ENCODE measurements at regions not wholly inside any gene's neighbourhood (a gene's known extent, or its start where the extent isn't known, plus 50 kb on each side); places are given as distances from the start of the nearest gene placed in this dataset.

- DNase-seq (ENCODE audit: low read depth in 2 of 2) = no peak
Observed at GRCh38 chr5:31098811-31099210, 94.7 kb upstream of the CDH6 start.

GRCh38 chr5:31097851-31098250 lies 95.6 kb upstream of the CDH6 start:
- no peak for DNase-seq (ENCODE audit: low read depth in 2 of 2)

DNA sequence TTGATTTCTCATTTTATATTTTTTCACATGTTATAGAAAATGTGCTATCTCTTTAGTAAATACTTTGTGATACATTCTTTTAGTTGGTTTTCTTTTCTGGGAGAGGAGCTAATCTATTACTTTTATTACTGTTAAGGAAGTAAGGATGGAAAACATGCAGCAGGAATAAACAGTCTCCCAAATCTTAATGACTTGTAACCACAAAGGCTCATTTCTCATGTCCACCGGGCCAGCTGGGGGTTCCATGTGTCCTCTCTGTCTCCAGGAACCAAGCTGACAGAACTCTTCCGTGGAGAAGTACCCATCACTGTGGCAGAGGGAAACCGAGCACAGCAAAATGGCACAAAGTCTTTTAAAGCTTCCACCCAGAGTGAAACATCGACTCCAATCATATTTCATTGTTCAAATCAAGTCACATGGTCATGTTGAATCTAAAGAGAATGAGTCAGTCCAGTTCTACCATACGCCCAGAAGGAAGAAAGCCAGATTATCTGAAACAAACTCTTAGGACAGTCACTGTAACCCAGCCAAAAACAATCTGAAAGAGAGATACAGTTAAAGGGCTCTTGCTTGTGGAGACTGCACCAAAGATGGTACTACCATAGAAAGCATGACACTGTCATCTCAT lies 97.1 kb upstream of the CDH6 start:
- DNase-seq (ENCODE audit: low read depth in 2 of 2) = no peak

DNA sequence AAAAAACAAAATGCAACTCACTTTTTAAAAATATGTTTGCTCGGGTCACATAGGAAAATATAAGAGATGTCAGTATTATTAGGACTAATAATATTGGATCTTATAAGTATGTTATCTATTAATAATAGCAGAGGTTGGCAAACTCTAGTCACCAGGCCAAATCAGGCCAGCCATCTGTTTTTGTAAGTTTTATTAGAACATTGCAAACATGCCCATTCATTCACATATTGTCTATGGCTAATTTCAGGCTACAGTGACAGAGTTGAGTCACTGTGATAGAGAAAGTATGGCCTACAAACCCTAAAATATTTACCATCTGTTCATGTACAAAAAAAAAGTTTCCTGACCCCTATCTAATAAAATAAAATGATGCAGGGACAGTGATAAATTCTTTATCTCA lies 97.7 kb upstream of the CDH6 start:
- DNase-seq (ENCODE audit: low read depth in 2 of 2) = no peak

DNA sequence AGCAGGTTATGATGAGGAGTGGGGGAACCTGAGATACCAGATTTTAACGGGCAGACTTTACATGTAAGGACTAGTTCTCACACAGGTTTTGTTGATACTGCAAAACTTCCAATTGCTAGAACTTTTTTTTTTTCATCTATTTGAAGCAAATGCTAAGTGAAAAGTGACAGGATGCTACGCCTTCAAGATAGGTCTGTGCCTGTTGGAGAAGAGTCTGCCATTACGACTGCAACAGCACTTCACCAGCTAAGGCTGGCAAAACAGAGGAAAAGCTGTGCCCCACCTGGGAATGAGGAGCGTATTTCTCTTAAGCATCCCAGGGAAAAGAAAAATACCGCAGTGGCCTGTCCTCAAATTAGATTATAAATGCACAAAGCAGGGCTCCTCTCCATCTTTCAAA lies 102.0 kb upstream of the CDH6 start:
- DNase-seq (ENCODE audit: low read depth in 2 of 2) = no peak

DNA sequence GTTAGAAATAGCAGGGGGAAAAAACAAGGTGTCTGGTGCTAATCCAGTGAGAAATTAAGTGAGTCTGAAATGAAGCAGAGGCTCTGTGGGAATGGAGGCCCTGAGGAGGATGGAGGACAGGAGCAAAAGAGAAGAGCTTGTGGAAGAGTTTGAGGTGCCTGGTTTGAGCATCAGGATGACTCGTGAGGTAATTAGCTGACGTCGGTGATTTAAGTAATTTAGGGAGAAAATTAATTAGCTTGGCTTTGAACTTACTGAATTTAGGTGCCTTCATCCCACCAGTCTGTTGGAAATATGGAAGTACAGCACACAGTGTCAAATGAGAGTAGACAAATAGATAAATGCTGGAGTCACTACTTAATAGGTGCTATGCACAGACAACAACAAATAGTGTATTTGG lies 103.0 kb upstream of the CDH6 start:
- no peak for DNase-seq (ENCODE audit: low read depth in 2 of 2)

DNA sequence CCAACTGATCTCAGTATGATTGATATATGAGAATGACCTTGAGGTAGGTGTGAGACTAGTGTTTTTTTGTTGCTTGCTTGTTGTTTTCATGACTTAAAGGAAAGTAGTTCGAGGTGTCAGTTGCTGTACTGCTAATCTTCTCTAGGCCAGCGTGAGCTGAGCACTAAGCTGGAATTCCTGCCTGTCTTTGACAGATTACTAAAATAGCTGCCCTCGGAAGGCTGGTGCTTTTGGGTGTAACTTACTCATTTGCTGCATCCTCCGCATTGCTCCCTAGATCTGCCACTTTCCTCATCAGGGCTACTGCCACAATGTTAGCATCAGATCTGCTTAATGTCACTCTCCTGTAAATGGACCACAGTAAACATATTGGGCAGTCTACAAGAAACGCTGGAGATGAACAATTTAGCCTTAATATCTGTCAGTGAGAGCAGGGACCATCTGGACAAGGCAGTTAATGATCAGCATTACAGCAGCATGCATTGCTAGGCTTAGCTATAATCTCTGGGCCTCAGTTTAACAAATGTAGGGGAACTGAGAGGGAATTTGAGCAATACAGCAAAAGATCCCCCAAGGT lies 106.6 kb upstream of the CDH6 start:
- no peak for DNase-seq (ENCODE audit: low read depth in 2 of 2)

GRCh38 chr5:31084871-31085270 lies 108.6 kb upstream of the CDH6 start:
- no peak for DNase-seq (ENCODE audit: low read depth in 2 of 2)

DNA sequence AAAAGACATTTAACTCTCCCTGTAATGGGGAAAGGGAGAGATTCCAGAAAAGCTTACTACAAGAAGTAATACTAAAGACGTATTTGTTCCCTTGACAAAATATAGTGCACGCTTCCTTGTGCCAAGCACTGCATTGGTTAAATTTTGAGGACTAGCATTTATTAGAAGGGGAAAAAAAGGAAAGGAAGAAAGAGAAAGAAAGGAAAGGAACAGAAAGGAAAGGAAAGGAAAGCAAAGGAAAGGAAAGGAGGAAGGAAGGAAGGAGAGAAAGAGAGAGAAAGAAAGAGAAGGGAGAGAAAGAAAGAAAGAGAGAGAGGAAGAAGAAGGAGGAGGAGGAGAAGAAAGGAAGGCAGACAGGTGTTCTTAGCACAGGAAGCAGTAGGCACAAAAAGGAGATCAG lies 110.1 kb upstream of the CDH6 start:
- no peak for DNase-seq (ENCODE audit: low read depth in 2 of 2)

DNA sequence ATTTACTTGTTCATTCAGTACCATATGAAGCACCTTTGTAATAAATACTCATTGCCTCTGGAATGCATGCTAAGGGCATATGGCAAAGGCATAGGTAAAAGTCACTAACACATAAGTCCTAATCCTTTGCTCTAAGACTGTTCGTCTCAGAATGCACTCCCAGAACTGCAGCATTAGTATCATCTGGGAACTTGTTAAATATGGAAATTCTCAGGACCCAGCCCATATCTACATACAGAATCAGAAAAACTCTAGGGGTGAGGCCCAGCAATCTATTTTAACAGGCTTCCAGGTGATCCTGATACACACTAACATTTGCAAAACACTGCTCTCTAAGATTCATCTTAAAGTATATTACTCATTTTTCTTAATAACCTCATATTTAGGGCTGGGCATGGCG lies 113.8 kb upstream of the CDH6 start:
- DNase-seq (ENCODE audit: low read depth in 2 of 2) = no peak

DNA sequence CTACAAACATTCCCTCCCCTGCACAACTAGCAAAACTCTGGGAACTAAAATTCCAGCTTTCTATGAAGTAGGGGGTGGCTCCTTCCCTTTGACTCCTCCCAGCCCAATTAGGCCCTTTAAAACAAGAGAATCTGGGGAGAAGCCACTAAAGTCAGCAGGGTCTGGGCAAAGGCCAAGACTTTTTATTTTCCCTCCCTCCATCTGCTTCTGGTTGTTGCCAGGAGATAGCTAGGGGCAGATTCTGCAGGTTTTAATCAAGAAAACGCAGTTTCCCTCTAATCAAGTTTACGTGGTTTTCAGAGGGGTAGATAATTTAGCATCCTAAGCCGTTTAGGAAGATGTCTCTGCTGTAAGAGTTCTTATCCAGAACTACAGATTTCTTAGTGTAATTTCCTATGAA lies 114.5 kb upstream of the CDH6 start:
- DNase-seq (ENCODE audit: low read depth in 2 of 2) = no peak

DNA sequence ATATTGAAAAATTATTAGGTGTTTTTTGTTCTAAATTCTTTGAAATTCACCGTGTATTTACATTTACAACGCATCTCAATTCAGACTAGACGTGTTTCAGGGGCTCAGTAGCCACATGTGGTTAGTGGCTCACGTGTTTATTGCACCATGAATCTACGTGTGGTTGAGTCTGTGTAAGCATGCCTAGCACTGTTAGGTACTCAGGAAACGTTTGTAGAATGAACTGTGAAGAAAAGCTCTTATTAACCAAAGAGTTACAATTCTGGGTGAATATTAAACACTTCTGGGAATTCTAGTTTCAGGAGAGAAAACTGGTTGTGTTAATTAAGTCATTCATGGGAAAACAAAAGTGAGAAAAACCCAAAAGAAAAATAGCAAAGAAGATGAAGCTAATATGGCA lies 117.5 kb upstream of the CDH6 start:
- DNase-seq (ENCODE audit: low read depth in 2 of 2) = no peak

- DNase-seq (ENCODE audit: low read depth in 2 of 2) = no peak
Observed at GRCh38 chr5:31068287-31068686, 125.2 kb upstream of the CDH6 start.

DNA sequence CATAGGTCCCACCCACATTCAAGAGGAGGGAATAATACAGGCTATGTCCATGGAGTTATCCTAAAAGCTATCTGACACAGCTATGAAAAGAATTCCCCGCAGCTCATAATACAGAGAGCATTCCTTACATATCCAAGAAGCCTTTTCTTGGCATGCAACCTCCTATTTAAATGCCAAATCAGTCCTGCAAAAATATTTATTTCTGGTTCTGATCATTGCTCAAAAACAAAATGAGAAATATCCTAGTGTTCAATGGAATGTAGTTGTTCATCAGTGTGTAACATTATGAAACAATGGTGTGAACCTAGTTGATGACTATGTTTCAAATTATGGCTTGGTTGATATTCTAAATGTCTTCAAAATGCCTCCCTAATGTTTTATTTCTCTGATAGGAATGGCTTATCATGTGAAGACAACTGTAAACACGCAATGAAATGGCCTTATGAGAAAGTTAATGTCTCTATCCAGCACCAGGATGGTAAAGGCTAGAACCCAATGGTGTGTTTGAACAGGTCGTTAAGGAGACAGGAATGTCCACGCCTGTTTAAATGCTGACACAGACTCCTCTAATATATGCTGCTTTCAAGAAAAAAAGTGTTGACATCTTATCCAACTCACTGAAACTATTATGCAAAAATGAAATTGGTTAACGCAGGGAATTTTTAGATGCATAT lies 126.7 kb upstream of the CDH6 start:
- DNase-seq (ENCODE audit: low read depth in 2 of 2) = peak; percentile 17 to 19

DNA sequence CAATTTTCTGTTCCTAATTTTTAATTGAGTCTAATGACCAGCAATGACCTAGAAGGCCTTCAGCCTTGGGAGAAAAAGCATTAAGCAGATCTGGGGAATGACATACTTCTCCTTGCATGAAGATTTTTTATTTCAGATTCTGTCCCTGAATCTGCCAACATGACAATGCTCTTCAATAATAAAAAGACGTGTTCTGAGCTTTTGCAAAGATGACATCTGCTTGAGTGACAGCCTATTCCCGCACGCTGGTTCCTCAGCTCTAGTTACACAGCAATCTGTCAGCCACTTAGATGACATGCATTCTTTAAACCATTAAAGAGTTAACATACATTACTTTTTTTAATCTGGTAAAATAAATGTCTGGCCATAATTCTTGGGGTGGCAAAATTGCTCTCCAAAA lies 129.3 kb upstream of the CDH6 start:
- no peak for DNase-seq (ENCODE audit: low read depth in 2 of 2)

DNA sequence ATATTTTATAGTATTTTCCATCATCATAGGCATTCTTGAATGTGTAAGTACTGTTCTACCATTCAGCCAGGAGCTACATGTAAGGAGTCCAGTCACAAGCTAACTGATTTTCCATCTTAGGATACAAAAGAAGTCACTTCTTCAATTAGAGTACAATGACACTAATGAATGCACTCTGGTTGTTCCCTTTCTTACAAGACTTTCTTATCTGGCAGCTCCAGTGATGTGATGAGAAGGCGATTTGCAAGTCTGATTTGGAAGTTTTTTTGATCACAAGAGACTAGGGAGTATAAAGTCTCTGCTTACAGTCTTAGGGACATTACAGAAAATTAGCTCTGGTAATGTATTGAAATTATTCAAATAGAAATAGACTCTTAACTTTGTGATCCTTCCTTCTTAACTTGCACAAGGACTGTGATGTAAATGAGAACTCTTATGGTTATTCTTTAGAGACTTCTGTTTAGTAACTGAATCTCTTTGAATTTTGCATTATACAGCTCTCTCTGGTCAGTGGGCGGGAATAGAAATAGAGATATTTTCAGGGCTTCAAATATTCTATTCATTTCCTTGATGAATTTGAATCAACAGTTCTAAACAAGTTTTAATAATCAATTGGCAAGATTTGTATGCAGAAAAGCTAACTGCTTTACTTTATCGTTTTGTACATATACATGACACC lies 130.4 kb upstream of the CDH6 start:
- no peak for DNase-seq (ENCODE audit: low read depth in 2 of 2)

DNA sequence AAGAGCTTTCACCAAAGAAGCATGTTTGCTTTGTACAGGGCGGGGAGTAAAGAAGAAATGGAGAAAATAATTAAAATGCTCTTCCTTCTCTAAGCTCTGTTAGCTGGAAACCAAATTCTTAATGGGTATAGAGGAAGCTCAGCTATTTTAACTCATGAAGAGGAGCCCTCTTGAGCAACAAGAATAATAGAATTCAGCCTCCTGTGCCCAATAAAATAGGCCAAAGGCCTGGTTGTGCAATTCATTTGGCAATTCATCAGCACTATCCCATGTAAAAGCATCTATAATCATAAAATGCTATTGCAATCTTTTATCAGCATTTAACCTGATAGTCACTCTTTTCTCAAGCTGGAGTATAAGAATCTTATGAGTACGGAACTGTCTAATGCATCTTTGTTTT lies 133.6 kb upstream of the CDH6 start:
- DNase-seq (ENCODE audit: low read depth in 2 of 2) = no peak

GRCh38 chr5:31054453-31054852 lies 139.0 kb upstream of the CDH6 start:
- no peak for DNase-seq (ENCODE audit: low read depth in 2 of 2)

- DNase-seq (ENCODE audit: low read depth in 2 of 2) = no peak
Observed at GRCh38 chr5:31052937-31053658, 140.4 kb upstream of the CDH6 start.

DNA sequence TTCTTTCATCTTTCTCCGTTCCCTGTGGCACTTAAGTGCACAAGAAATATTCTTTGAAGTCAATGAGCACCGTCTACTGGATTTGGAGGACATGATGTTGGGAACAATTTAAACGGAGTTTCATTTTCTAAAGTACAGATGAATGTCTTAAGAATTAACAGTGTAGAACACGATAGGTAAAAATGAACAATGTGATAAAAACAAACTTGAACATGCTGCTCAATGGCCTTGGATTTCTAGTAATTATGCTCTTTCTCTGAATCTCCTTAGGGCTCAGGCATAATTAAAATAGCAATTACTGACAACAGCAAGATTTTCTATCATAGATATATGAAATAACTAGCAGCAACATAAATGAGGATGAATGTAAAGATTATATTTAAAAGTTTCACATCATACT lies 142.2 kb upstream of the CDH6 start:
- DNase-seq (ENCODE audit: low read depth in 2 of 2) = no peak

DNA sequence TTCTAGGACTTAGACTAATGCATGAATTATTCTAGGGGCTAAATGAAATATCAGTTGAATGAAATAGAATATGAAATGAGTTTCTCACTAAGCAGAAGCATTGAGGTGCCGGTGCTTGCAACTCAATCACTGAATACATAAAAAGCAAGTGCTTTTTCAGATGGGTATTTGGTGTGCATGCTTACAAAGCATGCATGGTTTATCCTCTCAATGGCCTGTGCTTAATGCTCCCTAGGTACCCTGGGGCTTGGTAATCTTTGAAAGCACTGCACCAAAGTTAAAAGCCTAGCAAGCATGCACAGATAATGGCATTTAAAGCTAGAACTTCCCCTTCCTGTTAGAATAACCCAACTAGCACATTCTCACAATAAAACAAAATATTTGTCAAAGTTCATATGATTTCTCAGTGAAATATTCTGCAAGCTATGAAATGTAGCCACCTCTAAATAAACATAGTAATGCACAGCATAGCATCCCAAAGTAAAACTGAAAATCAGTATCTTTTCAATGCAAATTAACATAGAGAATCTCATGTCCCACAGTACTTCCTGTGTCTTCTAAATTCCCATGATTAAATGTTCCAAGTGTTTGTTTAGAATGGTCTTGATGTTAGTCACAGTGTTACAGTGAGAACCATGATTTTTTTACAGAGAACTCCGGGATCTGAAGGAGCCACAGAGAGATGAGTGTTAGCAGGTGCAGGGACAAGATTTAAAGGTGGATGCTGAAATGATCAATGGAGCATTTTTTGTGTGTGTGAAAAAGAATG lies 143.4 kb upstream of the CDH6 start:
- no peak for DNase-seq (ENCODE audit: low read depth in 2 of 2)

GRCh38 chr5:31049461-31049860 lies 144.0 kb upstream of the CDH6 start:
- no peak for DNase-seq (ENCODE audit: low read depth in 2 of 2)
